ENCODE measurements at regions not wholly inside any gene's neighbourhood (a gene's known extent, or its start where the extent isn't known, plus 50 kb on each side); places are given as distances from the start of the nearest gene placed in this dataset.
"Not testable (repeated sequence)": the region's sequence is repeated elsewhere in the genome, so short reads cannot be mapped to it uniquely, and the experiment has no call there.

DNA sequence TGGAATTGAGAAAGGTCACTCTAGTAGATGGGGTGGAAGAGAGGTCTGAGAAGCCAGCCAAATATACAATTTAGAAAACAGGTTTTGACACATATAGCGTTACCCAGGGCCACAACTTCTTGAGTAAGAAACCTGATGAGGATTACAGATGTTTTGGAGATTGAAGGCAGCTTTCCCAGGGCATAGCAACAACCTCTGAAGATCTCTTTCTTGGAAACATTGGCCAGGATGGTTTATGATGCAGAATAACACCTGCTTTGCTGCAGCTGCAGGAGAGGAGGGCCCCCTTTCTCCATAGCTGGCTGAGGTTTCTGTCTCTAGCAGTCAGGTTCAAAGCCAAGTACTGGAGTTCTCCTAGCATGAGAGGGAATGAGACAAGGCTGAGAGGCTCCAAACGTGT, 75.1 kb upstream of the NUP50 start:
- TF ChIP-seq GATA1 (IDR thresholded peaks at IDR 0.05; ENCODE audit: low read depth, low read length), result no peak
- TF ChIP-seq POLR2A (IDR thresholded peaks at IDR 0.05; ENCODE audit: low read length), result no peak
- DNase-seq, result no peak

DNA sequence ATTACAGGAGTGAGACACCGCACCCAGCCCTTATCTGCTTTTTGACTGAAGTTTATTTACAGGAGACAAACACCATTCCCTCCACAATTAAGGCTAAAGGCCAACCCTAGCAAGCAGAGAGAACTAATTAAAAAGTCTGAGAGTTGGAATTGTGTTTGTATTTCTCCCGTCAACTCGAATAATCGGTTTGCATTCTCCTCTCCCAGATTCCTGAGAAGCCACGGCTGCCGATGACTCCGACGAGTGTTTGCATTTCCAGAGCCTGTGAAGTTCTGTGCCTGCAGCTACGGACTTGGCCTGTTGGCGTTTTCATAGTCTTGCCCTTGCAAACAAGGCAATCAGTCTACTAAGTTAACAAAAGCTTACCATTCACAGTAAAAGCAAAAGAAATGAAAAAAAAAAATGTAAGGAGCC, 73.2 kb upstream of the NUP50 start:
- no peak for TF ChIP-seq GATA1 (IDR thresholded peaks at IDR 0.05; ENCODE audit: low read depth, low read length)
- no peak for TF ChIP-seq POLR2A (IDR thresholded peaks at IDR 0.05; ENCODE audit: low read length)
- DNase-seq, result no peak

DNA sequence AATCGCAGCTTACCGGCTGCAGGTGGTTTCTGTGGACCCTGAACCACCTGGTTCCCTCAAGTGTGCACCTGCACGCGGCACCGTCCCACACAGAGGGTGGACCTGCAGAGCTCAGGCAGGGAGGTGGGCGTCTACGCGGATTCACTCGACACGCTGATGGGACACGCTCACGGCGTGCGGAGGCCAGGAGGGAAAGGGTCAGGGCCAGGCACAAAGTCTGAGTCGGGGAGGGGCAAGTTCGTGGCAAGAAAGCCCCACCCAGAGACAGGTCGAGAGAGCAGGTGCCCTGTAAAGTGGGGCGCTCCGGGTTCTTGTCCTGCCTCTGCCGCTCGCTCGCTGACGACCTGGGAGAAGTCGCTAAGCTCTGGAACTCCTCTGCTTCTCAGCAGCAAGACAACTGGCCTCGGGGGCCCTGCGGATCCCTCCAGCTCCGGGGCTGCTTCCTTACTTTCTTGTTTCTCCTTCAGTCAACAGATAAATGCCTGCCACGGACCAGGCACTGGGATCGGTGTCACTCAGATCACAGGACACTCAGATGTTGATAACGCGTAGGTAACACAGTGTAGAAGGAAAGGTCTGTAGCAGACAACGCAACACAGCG, 72.4 kb upstream of the NUP50 start:
- no peak for DNase-seq
- TF ChIP-seq POLR2A (IDR thresholded peaks at IDR 0.05; ENCODE audit: low read length) (no peak), GATA1 (IDR thresholded peaks at IDR 0.05; ENCODE audit: low read depth, low read length) (no peak)

DNA sequence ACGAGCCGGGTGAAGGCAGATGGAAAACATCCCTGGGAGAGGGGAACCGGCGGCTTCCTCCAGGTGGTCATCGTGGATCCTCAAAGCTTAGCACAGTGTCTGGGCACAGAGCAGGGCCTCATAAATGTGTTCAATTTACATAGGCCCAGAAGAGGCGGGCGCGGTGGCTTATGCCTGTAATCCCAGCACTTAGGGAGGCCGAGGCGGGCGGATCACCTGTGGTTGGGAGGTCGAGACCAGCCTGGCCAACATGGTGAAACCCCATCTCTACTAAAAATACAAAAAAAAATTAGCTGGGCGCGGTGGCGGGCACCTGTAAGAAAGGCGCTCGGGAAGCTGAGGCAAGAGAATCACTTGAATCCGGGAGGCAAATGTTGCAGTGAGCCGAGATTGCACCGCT, 71.8 kb upstream of the NUP50 start:
- not testable (repeated sequence) for DNase-seq

DNA sequence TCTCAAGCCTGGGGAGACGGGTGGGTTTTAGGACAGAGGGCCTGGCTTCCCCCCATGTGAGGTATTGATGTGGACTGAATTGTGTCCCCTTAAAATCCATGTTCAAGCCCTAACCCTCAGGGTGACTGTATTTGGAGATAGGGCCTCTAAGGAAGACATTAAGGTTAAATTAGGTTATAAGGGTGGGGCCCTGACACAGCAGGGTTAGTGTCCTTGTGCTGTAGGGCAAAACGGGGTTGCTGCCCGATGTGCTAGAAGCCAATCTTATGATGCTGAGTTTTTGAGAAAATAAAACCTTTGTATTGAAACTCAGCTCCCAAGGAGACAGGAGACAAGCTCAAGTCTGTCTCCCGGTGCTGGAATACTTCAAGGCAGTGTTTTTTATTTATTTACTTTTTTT, 71.1 kb upstream of the NUP50 start:
- no peak for TF ChIP-seq POLR2A (IDR thresholded peaks at IDR 0.05; ENCODE audit: low read length)
- DNase-seq, result no peak

DNA sequence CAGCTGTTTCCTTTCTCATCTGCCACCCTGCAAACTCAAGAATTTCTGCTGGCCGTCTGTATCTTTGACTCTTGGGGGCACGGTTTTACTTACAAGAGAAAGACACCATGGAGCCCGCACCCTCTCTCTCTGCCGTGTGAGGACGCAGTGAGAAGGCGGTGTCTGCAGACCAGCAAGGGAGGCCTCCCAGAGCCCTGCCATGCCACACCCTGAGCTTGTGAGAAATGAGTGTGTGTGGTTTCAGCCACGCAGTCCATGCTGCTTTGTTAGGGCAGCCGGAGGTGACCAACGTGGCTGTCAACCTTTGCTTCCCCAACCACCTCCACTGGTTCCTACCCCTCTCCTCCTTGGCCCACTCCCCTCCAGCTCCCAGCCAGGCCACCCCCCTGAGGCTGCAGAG, 70.1 kb upstream of the NUP50 start:
- TF ChIP-seq POLR2A (IDR thresholded peaks at IDR 0.05; ENCODE audit: low read length) (no peak), GATA1 (IDR thresholded peaks at IDR 0.05; ENCODE audit: low read depth, low read length) (no peak)
- DNase-seq, result no peak

DNA sequence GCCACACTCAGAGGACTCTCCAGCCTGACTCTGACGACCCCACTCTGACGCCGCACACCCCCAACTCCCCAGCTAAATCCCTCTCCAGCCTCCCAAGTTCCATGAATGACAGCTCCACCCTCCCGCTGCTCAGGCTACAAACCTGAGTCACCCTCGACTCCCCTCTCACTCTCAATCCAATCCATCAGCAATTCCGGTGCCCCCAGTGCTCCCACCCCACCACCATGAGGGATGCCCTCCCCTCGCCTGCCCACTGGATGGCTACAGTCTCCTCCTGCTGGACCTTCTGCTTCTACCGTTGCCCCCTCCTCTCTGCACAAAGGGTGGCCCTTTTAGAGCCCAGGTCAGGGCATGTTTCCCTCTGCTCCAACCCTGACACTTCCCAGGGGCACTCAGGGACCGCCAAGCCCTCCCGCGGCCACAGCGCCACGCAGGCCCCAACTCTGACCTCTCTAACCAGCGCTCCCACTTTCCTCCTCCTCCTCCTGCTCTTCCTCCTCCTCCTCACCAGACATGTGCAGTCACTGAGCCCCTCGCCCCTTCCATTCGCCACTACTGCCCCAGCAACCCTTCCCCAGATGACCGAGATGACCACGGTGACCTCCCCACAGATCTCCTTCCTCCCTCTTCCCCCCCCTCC, 69.5 kb upstream of the NUP50 start:
- TF ChIP-seq POLR2A (IDR thresholded peaks at IDR 0.05; ENCODE audit: low read length), result no peak
- TF ChIP-seq GATA1 (IDR thresholded peaks at IDR 0.05; ENCODE audit: low read depth, low read length), result no peak
- no peak for DNase-seq

DNA sequence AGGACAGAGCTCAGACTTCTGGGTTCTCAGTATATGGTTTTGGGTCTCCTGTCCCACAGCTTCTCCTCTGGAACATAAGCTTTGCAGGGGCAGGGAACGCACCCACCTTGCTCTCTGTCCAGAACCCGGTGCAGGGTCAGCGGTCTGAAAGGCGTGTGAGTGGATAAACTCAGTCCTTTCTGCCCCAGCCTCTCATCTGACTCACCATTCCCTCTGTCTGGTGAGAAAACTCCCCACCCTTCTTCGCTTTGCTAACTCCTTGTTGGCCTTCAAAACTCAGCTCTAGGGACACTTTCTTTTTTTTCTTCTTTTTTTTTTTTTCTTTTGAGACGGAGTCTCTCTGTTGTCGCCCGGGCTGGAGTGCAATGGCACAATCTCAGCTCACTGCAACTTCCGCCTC, 68.9 kb upstream of the NUP50 start:
- no peak for DNase-seq
- TF ChIP-seq POLR2A (IDR thresholded peaks at IDR 0.05; ENCODE audit: low read length) (no peak), GATA1 (IDR thresholded peaks at IDR 0.05; ENCODE audit: low read depth, low read length) (no peak)

DNA sequence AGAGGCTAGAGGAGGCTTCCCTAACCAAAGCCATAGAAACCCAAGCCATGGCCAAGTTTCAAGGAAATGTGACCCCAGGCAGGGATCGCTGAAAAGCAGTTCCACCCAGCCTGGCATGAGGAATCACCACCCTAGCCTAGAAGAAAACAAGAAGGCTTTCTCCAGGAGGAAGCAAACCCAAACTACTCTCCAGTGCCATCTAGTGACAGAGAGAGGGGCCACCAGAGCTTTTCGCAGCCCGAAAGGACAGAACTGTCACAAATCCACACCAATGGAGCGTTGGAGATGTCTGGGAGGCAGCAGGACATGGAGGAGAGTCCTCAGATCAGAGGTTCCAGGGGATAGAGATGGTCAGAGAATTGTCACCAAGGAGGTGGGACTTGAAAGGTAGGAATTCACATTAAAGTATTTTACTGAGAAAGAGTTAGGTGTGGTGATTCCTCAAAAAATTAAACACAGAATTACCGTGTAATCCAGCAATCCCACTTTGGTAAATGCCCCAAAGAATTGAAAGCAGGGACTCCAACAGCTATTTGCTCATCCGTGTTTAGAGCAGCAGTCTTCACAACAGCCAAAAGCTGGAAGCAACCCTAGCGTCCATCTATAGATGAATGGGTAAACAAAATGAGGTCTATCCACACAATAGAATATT, 67.3 kb upstream of the NUP50 start:
- TF ChIP-seq POLR2A (IDR thresholded peaks at IDR 0.05; ENCODE audit: low read length) (no peak), GATA1 (IDR thresholded peaks at IDR 0.05; ENCODE audit: low read depth, low read length) (no peak)
- DNase-seq, result peak; percentile 26 to 58

DNA sequence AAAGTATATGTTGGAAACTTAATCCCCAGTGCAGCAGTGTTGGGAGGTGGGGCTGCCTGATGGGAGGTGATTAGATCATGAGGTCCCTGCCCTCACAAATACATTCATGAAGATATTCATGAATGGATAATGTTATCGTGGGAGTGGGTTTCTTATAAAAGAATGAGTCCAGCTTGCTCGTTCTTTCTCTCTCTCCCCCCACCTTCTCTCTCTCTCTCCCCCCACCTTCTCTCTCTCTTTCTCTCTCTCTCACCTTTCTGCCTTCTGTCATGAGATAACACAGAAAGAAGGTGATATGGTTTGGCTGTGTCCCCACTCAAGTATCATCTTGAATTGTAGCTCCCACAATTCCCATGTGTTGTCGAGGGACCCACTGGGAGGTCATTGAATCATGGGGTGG, 66.7 kb upstream of the NUP50 start:
- no peak for DNase-seq
- TF ChIP-seq GATA1 (IDR thresholded peaks at IDR 0.05; ENCODE audit: low read depth, low read length) (no peak), POLR2A (IDR thresholded peaks at IDR 0.05; ENCODE audit: low read length) (no peak)

DNA sequence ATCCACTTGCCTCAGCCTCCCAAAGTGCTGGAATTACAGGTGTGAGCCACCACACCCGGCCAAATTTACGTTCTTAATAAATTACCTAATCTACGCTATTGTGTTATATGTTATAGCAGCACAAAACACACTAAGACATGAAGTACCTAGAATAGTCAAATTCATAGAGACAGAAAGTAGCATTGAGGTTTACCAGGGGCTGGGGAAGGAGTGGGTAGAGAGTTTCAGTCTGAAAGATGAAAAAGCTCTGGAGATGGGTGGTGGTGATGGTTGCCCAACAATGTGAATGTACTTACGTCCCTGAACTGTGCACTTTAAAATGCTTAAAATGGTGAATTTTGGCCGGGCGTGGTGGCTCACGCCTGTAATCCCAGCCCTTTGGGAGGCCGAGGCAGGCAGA, 65.7 kb upstream of the NUP50 start:
- TF ChIP-seq POLR2A (IDR thresholded peaks at IDR 0.05; ENCODE audit: low read length) (no peak), GATA1 (IDR thresholded peaks at IDR 0.05; ENCODE audit: low read depth, low read length) (no peak)
- DNase-seq, result no peak

DNA sequence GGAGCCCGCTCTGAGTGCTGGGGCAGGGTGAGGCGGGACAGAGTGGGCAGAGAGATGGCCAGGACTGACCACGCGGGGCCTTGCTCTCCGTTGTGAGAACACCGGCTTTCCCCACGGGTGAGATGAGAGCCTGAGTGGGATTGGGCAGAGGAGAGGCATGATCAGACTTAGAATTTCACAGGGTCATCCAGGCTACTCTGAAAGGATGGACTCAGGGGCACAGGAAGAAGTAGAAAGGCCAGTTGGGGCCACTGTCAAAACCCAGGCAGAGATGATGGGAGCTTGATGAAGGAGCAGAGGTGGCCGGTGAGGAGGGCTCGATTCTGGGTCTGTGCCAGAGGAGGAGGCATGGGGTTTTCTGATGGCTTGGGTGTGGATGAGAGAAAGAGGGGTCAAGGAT, 63.8 kb upstream of the NUP50 start:
- no peak for TF ChIP-seq POLR2A (IDR thresholded peaks at IDR 0.05; ENCODE audit: low read length)
- TF ChIP-seq GATA1 (IDR thresholded peaks at IDR 0.05; ENCODE audit: low read depth, low read length), result no peak
- no peak for DNase-seq

DNA sequence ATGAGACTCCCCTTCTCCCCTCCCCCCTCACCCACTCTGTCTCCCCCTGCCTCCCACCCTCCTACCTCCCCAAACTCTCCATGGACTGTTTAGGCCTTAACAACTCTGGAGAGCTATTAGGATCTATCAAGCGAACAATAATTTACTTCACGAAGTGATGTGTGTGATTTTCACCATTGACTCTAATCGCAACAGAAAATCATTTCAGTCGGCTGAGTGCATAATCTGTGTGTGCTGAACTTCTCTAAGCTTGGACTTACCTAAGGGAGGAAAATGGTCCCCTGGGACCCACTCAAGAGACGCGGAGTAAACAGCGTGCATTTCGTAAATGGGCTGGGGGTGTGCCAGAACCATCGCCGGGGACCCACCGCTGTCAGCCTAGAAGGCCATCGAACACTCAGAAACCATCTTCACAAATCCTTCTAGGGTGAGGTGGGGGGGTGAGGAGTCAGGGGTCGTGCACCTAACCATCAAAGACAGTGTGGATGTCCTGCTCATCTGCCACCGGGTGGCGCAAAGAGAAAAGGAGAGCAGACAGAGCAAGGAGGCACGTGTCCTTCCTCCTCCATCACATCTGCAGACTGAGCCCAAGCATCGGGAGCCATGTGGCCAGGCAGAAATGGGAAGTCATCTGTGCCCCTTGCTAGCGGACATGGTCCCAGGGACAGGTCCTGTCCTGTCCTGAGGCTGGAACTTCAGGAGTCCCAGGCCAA, 62.1 kb upstream of the NUP50 start:
- peak; percentile 45 to 46 for DNase-seq
- TF ChIP-seq GATA1 (IDR thresholded peaks at IDR 0.05; ENCODE audit: low read depth, low read length), result no peak
- no peak for TF ChIP-seq POLR2A (IDR thresholded peaks at IDR 0.05; ENCODE audit: low read length)

DNA sequence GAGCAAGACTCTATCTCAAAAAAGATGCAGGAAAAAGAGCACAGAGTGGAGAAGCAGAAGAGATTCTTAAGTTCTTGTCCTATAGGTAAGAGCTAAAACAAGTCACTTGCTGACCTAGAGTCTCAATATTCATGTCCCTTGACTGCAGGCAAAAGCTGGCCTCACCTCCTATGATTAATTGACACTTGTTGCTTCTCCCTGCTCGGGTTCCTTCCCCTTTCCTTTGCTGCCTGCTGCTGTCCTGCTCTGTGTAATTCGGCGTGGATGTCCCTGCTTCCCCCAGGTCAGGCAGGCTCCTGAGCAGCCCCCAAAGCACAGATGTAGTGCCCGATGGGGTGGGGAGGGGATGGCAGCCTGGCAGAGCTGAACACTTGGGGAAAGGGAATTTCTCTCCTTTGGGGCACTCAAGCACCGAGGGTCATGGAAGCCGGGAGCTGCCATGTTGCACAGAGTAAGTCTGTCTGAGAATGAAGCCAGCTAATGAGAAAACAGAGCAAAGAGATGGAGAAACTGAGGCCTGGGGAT, 60.8 kb upstream of the NUP50 start:
- TF ChIP-seq POLR2A (IDR thresholded peaks at IDR 0.05; ENCODE audit: low read length), result no peak
- no peak for TF ChIP-seq GATA1 (IDR thresholded peaks at IDR 0.05; ENCODE audit: low read depth, low read length)
- no peak for DNase-seq

Measured in erythroblast (primary cell).